Fibroblast of lung (primary cell): ENCODE measurements at regions not wholly inside any gene's neighbourhood (a gene's known extent, or its start where the extent isn't known, plus 50 kb on each side); places are given as distances from the start of the nearest gene placed in this dataset.
"Not testable (repeated sequence)": the region's sequence is repeated elsewhere in the genome, so short reads cannot be mapped to it uniquely, and the experiment has no call there.

Experiments
- DNase-seq, 2 donors: peaks; one replicate each; pipeline versions ENCODE4 v3.0.0 to v3.0.0-alpha.2; 2010; ENCODE audit warnings: low read depth in 2 of 2
- H2AFZ ChIP-seq: 2 replicates; pipeline ENCODE4 v1.5.1; 2012; ENCODE audit warnings: low read length, control low read depth, inconsistent platforms
- H3K27ac ChIP-seq: 2 replicates; pipeline ENCODE4 v1.5.1; 2011; ENCODE audit warnings: low read length, control low read depth; ENCODE audit not compliant: insufficient read depth
- H3K27me3 ChIP-seq: 2 replicates; pipeline ENCODE4 v1.5.1; 2011; ENCODE audit warnings: mild to moderate bottlenecking, low read length; ENCODE audit not compliant: control insufficient read depth, insufficient read depth
- H3K36me3 ChIP-seq: 2 replicates; pipeline ENCODE4 v1.5.1; 2011; ENCODE audit warnings: low read length; ENCODE audit not compliant: control insufficient read depth, insufficient read depth
- H3K4me1 ChIP-seq: 2 replicates; pipeline ENCODE4 v1.5.1; 2011; ENCODE audit warnings: low read length; ENCODE audit not compliant: control insufficient read depth, insufficient read depth; ENCODE audit errors: extremely low read depth
- H3K4me2 ChIP-seq: 2 replicates; pipeline ENCODE4 v1.5.1; 2011; ENCODE audit warnings: low read length, control low read depth; ENCODE audit not compliant: insufficient read depth; ENCODE audit errors: extremely low read depth
- H3K4me3 ChIP-seq, 4 experiments: fragments of 200-600 bp in 1 of 4; sonication (generic) in 1 of 4; replicated peaks in 1 of 4; 2 replicates each; pipeline ENCODE4 v1.5.1; 2011 to 2016; ENCODE audit warnings: low read length in 4 of 4, low read depth in 3 of 4, mild to moderate bottlenecking in 3 of 4, control low read depth in 2 of 4, inconsistent platforms in 1 of 4, mixed read lengths in 1 of 4; ENCODE audit not compliant: insufficient read depth in 1 of 4; ENCODE audit errors: control extremely low read depth in 1 of 4
- H3K79me2 ChIP-seq: 2 replicates; pipeline ENCODE4 v1.5.1; 2012; ENCODE audit warnings: mild to moderate bottlenecking, low read length, inconsistent platforms; ENCODE audit not compliant: control insufficient read depth, insufficient read depth
- H3K9ac ChIP-seq: 2 replicates; pipeline ENCODE4 v1.5.1; 2011; ENCODE audit warnings: mild to moderate bottlenecking, low read length, control low read depth; ENCODE audit not compliant: insufficient read depth
- H3K9me3 ChIP-seq: 2 replicates; pipeline ENCODE4 v1.5.1; 2012; ENCODE audit warnings: low read depth, low read length; ENCODE audit not compliant: control insufficient read depth, insufficient read depth
- H4K20me1 ChIP-seq: 2 replicates; pipeline ENCODE4 v1.5.1; 2011; ENCODE audit warnings: low read length; ENCODE audit not compliant: control insufficient read depth, insufficient read depth; ENCODE audit errors: extremely low read depth
- CTCF ChIP-seq, 2 donors: IDR thresholded peaks in 1 of 2; conservative IDR thresholded peaks in 1 of 2; 1 replicate in 1 of 2; 2 replicates in 1 of 2; pipeline ENCODE4 v1.5.1; 2011 to 2012; ENCODE audit warnings: low read length in 2 of 2, control low read depth in 1 of 2, inconsistent platforms in 1 of 2, low read depth in 1 of 2, mild to moderate bottlenecking in 1 of 2
- EZH2 ChIP-seq: IDR thresholded peaks from 2 replicates; pipeline ENCODE4 v1.5.1; 2012; ENCODE audit warnings: low read length, control low read depth, mild to moderate bottlenecking; ENCODE audit errors: missing control alignments

- Histone ChIP-seq H2AFZ (no peak overlapping the region), H3K4me3 (no peak overlapping the region), H3K79me2 (no peaks in the 10 kb centered on the region), H3K9me3 (no peaks in the 10 kb centered on the region), H3K4me2 (no peak overlapping the region), H3K27me3 (no peaks in the 10 kb centered on the region), H3K27ac (no peak overlapping the region), H4K20me1 (no peaks in the 10 kb centered on the region), H3K9ac (no peak overlapping the region), H3K36me3 (no peaks in the 10 kb centered on the region), H3K4me1 (no peaks in the 10 kb centered on the region)
- DNase-seq: no peak
- TF ChIP-seq CTCF (conservative IDR thresholded peaks at IDR 0.05 in 1 of 2, IDR thresholded peaks at IDR 0.05 in 1 of 2; ENCODE audit: low read depth in 1 of 2, low read length in 2 of 2): no peak
- TF ChIP-seq EZH2: no peak
Observed at GRCh38 chr3:137583256-137583655, 180.9 kb upstream of the SOX14 start.

GRCh38 chr3:137588871-137589270 lies 175.2 kb upstream of the SOX14 start:
- no peaks in the 10 kb centered on the region for H3K9me3 ChIP-seq
- no peak overlapping the region for H3K9ac ChIP-seq
- H3K36me3 ChIP-seq: no peaks in the 10 kb centered on the region
- H3K27me3 ChIP-seq: no peaks in the 10 kb centered on the region
- H3K4me3 ChIP-seq: no peak overlapping the region
- no peaks in the 10 kb centered on the region for H3K4me1 ChIP-seq
- H3K4me2 ChIP-seq: no peak overlapping the region
- DNase-seq: no peak
- no peaks in the 10 kb centered on the region for H4K20me1 ChIP-seq
- TF ChIP-seq EZH2 (no peak), CTCF (conservative IDR thresholded peaks at IDR 0.05 in 1 of 2, IDR thresholded peaks at IDR 0.05 in 1 of 2; ENCODE audit: low read depth in 1 of 2, low read length in 2 of 2) (no peak)
- H3K79me2 ChIP-seq: no peaks in the 10 kb centered on the region
- no peak overlapping the region for H2AFZ ChIP-seq
- H3K27ac ChIP-seq: no peak overlapping the region

- H3K79me2 ChIP-seq, H3K36me3 ChIP-seq, H2AFZ ChIP-seq, H3K9ac ChIP-seq, H3K4me3 ChIP-seq, H3K4me2 ChIP-seq, H3K27ac ChIP-seq, H3K4me1 ChIP-seq, H3K9me3 ChIP-seq, H3K27me3 ChIP-seq, H4K20me1 ChIP-seq, DNase-seq: not testable (repeated sequence)
Observed at GRCh38 chr3:137595415-137595814, 168.7 kb upstream of the SOX14 start.

GRCh38 chr3:137610723-137611122 lies 153.4 kb upstream of the SOX14 start:
- no peaks in the 10 kb centered on the region for H3K79me2 ChIP-seq
- DNase-seq: no peak
- no peak overlapping the region for H3K9ac ChIP-seq
- H4K20me1 ChIP-seq: no peaks in the 10 kb centered on the region
- no peaks in the 10 kb centered on the region for H3K27me3 ChIP-seq
- H3K4me3 ChIP-seq: no peak overlapping the region
- no peaks in the 10 kb centered on the region for H3K4me1 ChIP-seq
- H3K27ac ChIP-seq: no peak overlapping the region
- TF ChIP-seq CTCF (conservative IDR thresholded peaks at IDR 0.05 in 1 of 2, IDR thresholded peaks at IDR 0.05 in 1 of 2; ENCODE audit: low read depth in 1 of 2, low read length in 2 of 2): no peak
- TF ChIP-seq EZH2: no peak
- H2AFZ ChIP-seq: no peak overlapping the region
- H3K36me3 ChIP-seq: no peaks in the 10 kb centered on the region
- H3K4me2 ChIP-seq: no peak overlapping the region
- no peaks in the 10 kb centered on the region for H3K9me3 ChIP-seq
